Gastrocnemius medialis (tissue), 4 donors: ENCODE measurements at regions not wholly inside any gene's neighbourhood (a gene's known extent, or its start where the extent isn't known, plus 50 kb on each side); places are given as distances from the start of the nearest gene placed in this dataset.

Source experiments
- ATAC-seq, 2 donors: fragments of 150-250 bp; one replicate each; pipeline ENCODE4 v1.9.1; 2016
- DNase-seq, 2 donors: peaks; one replicate each; pipeline ENCODE4 v3.0.0-alpha.2; 2019
- H3K27ac ChIP-seq, 4 donors: fragments of 200-600 bp; sonication (generic); 1 replicate in 1 of 4; 2 replicates in 3 of 4; pipeline ENCODE4 v1.5.1; 2016 to 2018; ENCODE audit warnings: mild to moderate bottlenecking in 2 of 4, moderate library complexity in 1 of 4
- H3K27me3 ChIP-seq, 3 donors: fragments of 200-600 bp; sonication (generic) in 2 of 3; 1 replicate in 1 of 3; 2 replicates in 2 of 3; pipeline versions ENCODE4 v1.5.1 to v1.6.0; 2016 to 2019; ENCODE audit warnings: mild to moderate bottlenecking in 1 of 3, moderate library complexity in 1 of 3
- H3K36me3 ChIP-seq, 2 donors: fragments of 200-600 bp; sonication (generic) in 1 of 2; one replicate each; pipeline ENCODE4 v1.5.1; 2017 to 2018
- H3K4me1 ChIP-seq, 2 donors: fragments of 200-600 bp; sonication (generic) in 1 of 2; one replicate each; pipeline ENCODE4 v1.5.1; 2016 to 2017; ENCODE audit warnings: mild to moderate bottlenecking in 2 of 2
- H3K4me3 ChIP-seq, 4 donors: fragments of 200-600 bp; sonication (generic) in 3 of 4; 1 replicate in 1 of 4; 2 replicates in 3 of 4; pipeline ENCODE4 v1.5.1; 2016 to 2019; ENCODE audit warnings: mild to moderate bottlenecking in 2 of 4
- H3K9me3 ChIP-seq, 3 donors: fragments of 200-600 bp; sonication (generic) in 2 of 3; 1 replicate in 1 of 3; 2 replicates in 2 of 3; pipeline ENCODE4 v1.5.1; 2016 to 2019
- POLR2A ChIP-seq, 2 donors: fragments of 450-650 bp; IDR thresholded peaks; one replicate each; pipeline ENCODE4 v1.6.1; 2017; ENCODE audit warnings: antibody characterized with exemption in 2 of 2, mild to moderate bottlenecking in 2 of 2, moderate library complexity in 2 of 2
- in situ Hi-C, 4 donors: fragments of 200-750 bp; cut with MboI; loops; one replicate each; pipeline versions ENCODE4 v1.15.0 to v1.8.0; 2017; ENCODE audit warnings: low sequenced_read_pairs in 4 of 4
- intact Hi-C: fragments of 100-400 bp; cut with DNase I; formaldehyde crosslinking; loops from one replicate; pipeline ENCODE4 v1.15.1; 2023; ENCODE audit warnings: low total_unique reads
- TF ChIP-seq, protein P1 (sequence below), 5 experiments: fragments of 450-650 bp in 3 of 5; fragments of 200-600 bp in 2 of 5; sonication (generic) in 2 of 5; IDR thresholded peaks in 4 of 5; conservative IDR thresholded peaks in 1 of 5; 1 replicate in 4 of 5; 2 replicates in 1 of 5; pipeline ENCODE4 v1.5.1; 2016 to 2019; ENCODE audit warnings: antibody characterized with exemption in 5 of 5, mild to moderate bottlenecking in 3 of 5, moderate library complexity in 3 of 5

DNA sequence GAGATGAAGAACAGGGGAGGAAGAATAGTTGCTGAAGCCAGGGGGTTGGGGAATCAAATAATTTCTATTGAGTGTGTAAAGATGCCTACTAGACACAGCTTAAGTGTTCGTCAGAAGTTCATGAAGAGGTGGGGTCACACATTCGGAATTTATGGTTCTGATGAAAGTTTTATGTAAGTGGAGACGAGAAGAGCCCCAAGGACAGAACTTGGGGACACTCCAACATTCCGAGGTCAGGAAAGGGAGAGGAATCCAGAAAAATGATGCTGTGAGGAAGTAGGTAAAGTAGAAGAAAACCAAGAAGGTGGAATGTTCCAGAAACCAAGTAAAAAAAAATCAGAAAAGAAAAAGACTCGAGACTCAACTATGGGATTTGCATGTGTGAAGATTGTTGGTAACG lies 272.5 kb downstream of the SIPA1L2 start:
- intact Hi-C loops: no loop called here
- TF ChIP-seq, protein P1, sequence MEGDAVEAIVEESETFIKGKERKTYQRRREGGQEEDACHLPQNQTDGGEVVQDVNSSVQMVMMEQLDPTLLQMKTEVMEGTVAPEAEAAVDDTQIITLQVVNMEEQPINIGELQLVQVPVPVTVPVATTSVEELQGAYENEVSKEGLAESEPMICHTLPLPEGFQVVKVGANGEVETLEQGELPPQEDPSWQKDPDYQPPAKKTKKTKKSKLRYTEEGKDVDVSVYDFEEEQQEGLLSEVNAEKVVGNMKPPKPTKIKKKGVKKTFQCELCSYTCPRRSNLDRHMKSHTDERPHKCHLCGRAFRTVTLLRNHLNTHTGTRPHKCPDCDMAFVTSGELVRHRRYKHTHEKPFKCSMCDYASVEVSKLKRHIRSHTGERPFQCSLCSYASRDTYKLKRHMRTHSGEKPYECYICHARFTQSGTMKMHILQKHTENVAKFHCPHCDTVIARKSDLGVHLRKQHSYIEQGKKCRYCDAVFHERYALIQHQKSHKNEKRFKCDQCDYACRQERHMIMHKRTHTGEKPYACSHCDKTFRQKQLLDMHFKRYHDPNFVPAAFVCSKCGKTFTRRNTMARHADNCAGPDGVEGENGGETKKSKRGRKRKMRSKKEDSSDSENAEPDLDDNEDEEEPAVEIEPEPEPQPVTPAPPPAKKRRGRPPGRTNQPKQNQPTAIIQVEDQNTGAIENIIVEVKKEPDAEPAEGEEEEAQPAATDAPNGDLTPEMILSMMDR (IDR thresholded peaks at IDR 0.05 in 4 of 5, conservative IDR thresholded peaks at IDR 0.05 in 1 of 5): no peak
- no peak for TF ChIP-seq POLR2A (IDR thresholded peaks at IDR 0.05)
- H3K36me3 ChIP-seq: no peaks in the 10 kb centered on the region
- DNase-seq (no peak), ATAC-seq (no peak)
- in situ Hi-C loops: no loop called here
- no peaks in the 10 kb centered on the region for H3K4me1 ChIP-seq
- H3K27ac ChIP-seq: no peak overlapping the region
- no peak overlapping the region for H3K4me3 ChIP-seq
- H3K27me3 ChIP-seq: no peaks in the 10 kb centered on the region
- no peaks in the 10 kb centered on the region for H3K9me3 ChIP-seq

- Histone ChIP-seq H3K27ac (no peak overlapping the region), H3K4me3 (no peak overlapping the region), H3K9me3 (no peaks in the 10 kb centered on the region), H3K36me3 (no peaks in the 10 kb centered on the region), H3K27me3 (no peaks in the 10 kb centered on the region), H3K4me1 (no peaks in the 10 kb centered on the region)
- TF ChIP-seq POLR2A (IDR thresholded peaks at IDR 0.05): no peak
- TF ChIP-seq, protein P1 (IDR thresholded peaks at IDR 0.05 in 4 of 5, conservative IDR thresholded peaks at IDR 0.05 in 1 of 5): no peak
- ATAC-seq (no peak), DNase-seq (no peak)
- intact Hi-C loops (no loop called here), in situ Hi-C loops (no loop called here)
Observed at GRCh38 chr1:232355162-232356006, 274.5 kb downstream of the SIPA1L2 start.

DNA sequence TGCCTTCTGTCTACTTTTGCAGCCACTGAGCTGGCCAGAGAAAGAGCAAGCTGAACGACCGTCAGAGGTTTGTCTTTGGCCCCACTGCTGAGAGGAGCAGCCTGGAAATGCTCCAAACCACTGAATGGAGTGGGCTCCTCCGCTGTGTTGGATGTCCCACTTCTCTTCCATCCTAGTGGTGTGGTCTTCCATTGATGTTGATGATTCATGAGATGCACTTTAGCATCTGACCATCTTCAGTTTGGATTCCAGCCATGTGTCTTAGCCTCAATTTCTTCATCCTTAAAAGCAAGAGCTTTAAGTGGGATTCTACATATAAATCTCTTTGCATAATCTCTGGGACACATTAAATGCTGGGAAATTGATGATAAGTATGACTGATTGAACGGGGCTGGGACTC lies 276.9 kb downstream of the SIPA1L2 start:
- Histone ChIP-seq H3K9me3 (no peaks in the 10 kb centered on the region), H3K4me1 (no peaks in the 10 kb centered on the region), H3K36me3 (no peaks in the 10 kb centered on the region), H3K27me3 (no peaks in the 10 kb centered on the region), H3K4me3 (no peak overlapping the region), H3K27ac (no peak overlapping the region)
- intact Hi-C loops: no loop called here
- DNase-seq: no peak
- no peak for ATAC-seq
- in situ Hi-C loops: no loop called here
- TF ChIP-seq, protein P1 (IDR thresholded peaks at IDR 0.05 in 4 of 5, conservative IDR thresholded peaks at IDR 0.05 in 1 of 5): no peak
- no peak for TF ChIP-seq POLR2A (IDR thresholded peaks at IDR 0.05)

DNA sequence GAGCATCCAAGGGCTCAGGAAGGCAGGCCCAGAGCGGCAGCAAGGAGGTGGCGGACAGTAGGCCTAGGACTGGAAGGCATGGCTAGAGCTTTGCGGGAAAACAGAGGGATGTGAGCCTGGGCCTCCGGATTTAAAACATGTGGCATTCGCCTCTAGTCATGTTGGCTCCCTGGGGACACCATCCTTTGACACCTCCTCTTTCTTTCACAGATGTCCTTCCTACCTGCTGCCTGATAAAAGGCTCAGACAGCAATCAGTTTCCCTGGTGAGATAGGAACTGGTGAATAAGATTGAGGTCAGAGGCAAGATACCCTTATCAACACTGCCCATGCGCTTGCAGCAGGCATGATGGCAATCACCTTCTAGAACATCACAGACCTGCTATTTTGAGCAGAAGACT lies 277.6 kb downstream of the SIPA1L2 start:
- Histone ChIP-seq H3K27ac (no peak overlapping the region), H3K4me1 (no peaks in the 10 kb centered on the region), H3K36me3 (no peaks in the 10 kb centered on the region), H3K4me3 (no peak overlapping the region), H3K27me3 (no peaks in the 10 kb centered on the region), H3K9me3 (no peaks in the 10 kb centered on the region)
- TF ChIP-seq, protein P1 (IDR thresholded peaks at IDR 0.05 in 4 of 5, conservative IDR thresholded peaks at IDR 0.05 in 1 of 5): no peak
- TF ChIP-seq POLR2A (IDR thresholded peaks at IDR 0.05): no peak
- ATAC-seq (no peak), DNase-seq (no peak)
- in situ Hi-C loops: no loop called here
- intact Hi-C loops: no loop called here
